CD8-positive, alpha-beta memory T cell (primary cell): ENCODE measurements at regions not wholly inside any gene's neighbourhood (a gene's known extent, or its start where the extent isn't known, plus 50 kb on each side); places are given as distances from the start of the nearest gene placed in this dataset.

Experiments used
- CTCF ChIA-PET: fragments of 350-600 bp; sonication (Branson Sonifier 250); formaldehyde crosslinking; loops from one replicate; lab custom pipeline; 2021; ENCODE audit warnings: antibody characterized with exemption; lab: Charles Lee
- POLR2A ChIA-PET: fragments of 350-600 bp; sonication (Branson Sonifier 250); formaldehyde crosslinking; loops from one replicate; lab custom pipeline; 2021; ENCODE audit warnings: antibody characterized with exemption; lab: Charles Lee
- DNase-seq, 5 donors: peaks; one replicate each; pipeline versions ENCODE4 v3.0.0 to v3.0.0-alpha.2; 2020 to 2022; ENCODE audit warnings: mixed read lengths in 1 of 5
- H3K27ac ChIP-seq: one replicate; pipeline ENCODE4 v1.7.0; 2013; ENCODE audit warnings: low read depth, mild to moderate bottlenecking, low read length, moderate library complexity
- H3K27me3 ChIP-seq: 2 replicates; pipeline ENCODE4 v1.7.0; 2013; ENCODE audit warnings: low read length, mild to moderate bottlenecking; ENCODE audit not compliant: insufficient read depth, poor library complexity, severe bottlenecking
- H3K36me3 ChIP-seq: 2 replicates; pipeline ENCODE4 v1.7.0; 2013; ENCODE audit warnings: mild to moderate bottlenecking, low read length, moderate library complexity; ENCODE audit not compliant: insufficient read depth
- H3K4me1 ChIP-seq: 2 replicates; pipeline ENCODE4 v1.7.0; 2013; ENCODE audit warnings: mild to moderate bottlenecking, low read length, moderate library complexity; ENCODE audit not compliant: insufficient read depth
- H3K4me3 ChIP-seq: 2 replicates; pipeline ENCODE4 v1.7.0; 2013; ENCODE audit warnings: mild to moderate bottlenecking, low read length
- H3K9me3 ChIP-seq: 2 replicates; pipeline ENCODE4 v1.7.0; 2013; ENCODE audit warnings: mild to moderate bottlenecking, low read length
- H3K27ac Mint-ChIP-seq, 8 donors: one replicate each; pipeline ENCODE4 v1.8.0; 2020 to 2021; ENCODE audit warnings: mixed read lengths in 8 of 8, mild to moderate bottlenecking in 6 of 8, inconsistent platforms in 3 of 8, moderate library complexity in 3 of 8
- H3K27me3 Mint-ChIP-seq, 2 donors: one replicate each; pipeline ENCODE4 v1.8.0; 2020 to 2021; ENCODE audit warnings: mixed read lengths in 2 of 2, mild to moderate bottlenecking in 1 of 2, moderate library complexity in 1 of 2
- H3K36me3 Mint-ChIP-seq, 3 donors: one replicate each; pipeline ENCODE4 v1.8.0; 2020 to 2021; ENCODE audit warnings: mixed read lengths in 3 of 3, inconsistent platforms in 1 of 3, mild to moderate bottlenecking in 1 of 3
- H3K4me1 Mint-ChIP-seq, 3 donors: one replicate each; pipeline ENCODE4 v1.8.0; 2020 to 2021; ENCODE audit warnings: mixed read lengths in 3 of 3, inconsistent platforms in 1 of 3, mild to moderate bottlenecking in 1 of 3
- H3K4me3 Mint-ChIP-seq, 7 donors: one replicate each; pipeline ENCODE4 v1.8.0; 2020 to 2021; ENCODE audit warnings: mixed read lengths in 7 of 7, mild to moderate bottlenecking in 6 of 7, moderate library complexity in 4 of 7, inconsistent platforms in 2 of 7
- H3K9me3 Mint-ChIP-seq, 5 donors: one replicate each; pipeline ENCODE4 v1.8.0; 2020 to 2022; ENCODE audit warnings: mixed read lengths in 5 of 5, mild to moderate bottlenecking in 3 of 5, moderate library complexity in 2 of 5, inconsistent platforms in 1 of 5

DNA sequence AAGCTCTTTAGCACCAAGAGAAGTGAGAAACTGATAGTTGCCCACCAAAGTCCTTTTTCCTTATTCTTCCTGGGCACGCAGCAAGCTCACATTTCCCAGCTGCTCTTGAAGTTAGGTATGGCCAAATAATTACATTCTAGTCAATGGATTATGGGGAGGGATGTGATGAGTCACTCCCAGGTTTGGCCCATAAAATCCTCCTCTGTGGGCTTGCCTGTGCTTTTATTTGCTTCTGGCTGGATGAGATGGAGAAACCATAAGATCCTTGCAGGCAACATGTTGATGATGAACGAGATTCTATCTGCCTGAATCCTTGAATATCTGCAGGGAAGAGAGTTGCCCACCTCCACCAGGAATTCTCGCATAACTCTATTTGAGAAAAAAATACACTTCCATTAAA lies 568.3 kb upstream of the SALL1 start:
- Mint-ChIP-seq H3K9me3 (peaks cover 3 to 22% (median 12%) of the 10 kb centered on the region in 5 donors), H3K4me1 (no peaks in the 10 kb centered on the region), H3K27me3 (peaks cover 0 to 1% of the 10 kb centered on the region in 2 donors), H3K27ac (no peak overlapping the region), H3K36me3 (no peaks in the 10 kb centered on the region), H3K4me3 (no peak overlapping the region)
- H3K27me3 ChIP-seq: no peaks in the 10 kb centered on the region
- no peaks in the 10 kb centered on the region for H3K9me3 ChIP-seq
- DNase-seq: no peak
- CTCF ChIA-PET: no interaction called here
- H3K36me3 ChIP-seq: no peaks in the 10 kb centered on the region
- H3K27ac ChIP-seq: no peak overlapping the region
- H3K4me3 ChIP-seq: no peak overlapping the region
- POLR2A ChIA-PET: no interaction called here
- no peaks in the 10 kb centered on the region for H3K4me1 ChIP-seq

DNA sequence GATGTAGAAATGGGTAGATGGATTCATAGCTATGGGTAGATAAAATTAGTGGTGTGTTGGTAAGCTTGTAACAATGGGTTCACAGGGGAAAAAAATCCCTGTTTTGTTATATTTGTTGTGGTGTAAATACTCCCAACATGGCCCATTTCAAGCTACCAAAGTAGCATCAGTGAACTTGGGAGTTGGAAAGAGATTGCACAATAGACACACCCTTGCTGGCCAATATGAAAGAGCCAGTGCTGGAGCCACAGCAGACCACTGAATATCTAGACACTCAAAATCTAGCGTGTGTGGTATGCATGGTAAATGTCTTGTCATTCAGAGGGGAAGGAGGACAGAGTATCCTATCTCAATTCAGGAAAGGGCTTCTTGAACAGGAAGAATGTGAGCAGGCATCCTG lies 565.1 kb upstream of the SALL1 start:
- Histone ChIP-seq H3K4me3 (no peak overlapping the region), H3K36me3 (no peaks in the 10 kb centered on the region), H3K4me1 (no peaks in the 10 kb centered on the region), H3K27me3 (no peaks in the 10 kb centered on the region), H3K9me3 (no peaks in the 10 kb centered on the region), H3K27ac (no peak overlapping the region)
- DNase-seq: no peak
- POLR2A ChIA-PET: no interaction called here
- Mint-ChIP-seq H3K9me3 (peaks cover 3 to 15% (median 11%) of the 10 kb centered on the region in 5 donors), H3K27ac (no peak overlapping the region), H3K4me3 (no peak overlapping the region), H3K4me1 (no peaks in the 10 kb centered on the region), H3K36me3 (no peaks in the 10 kb centered on the region), H3K27me3 (no peaks in the 10 kb centered on the region)
- CTCF ChIA-PET: no interaction called here

DNA sequence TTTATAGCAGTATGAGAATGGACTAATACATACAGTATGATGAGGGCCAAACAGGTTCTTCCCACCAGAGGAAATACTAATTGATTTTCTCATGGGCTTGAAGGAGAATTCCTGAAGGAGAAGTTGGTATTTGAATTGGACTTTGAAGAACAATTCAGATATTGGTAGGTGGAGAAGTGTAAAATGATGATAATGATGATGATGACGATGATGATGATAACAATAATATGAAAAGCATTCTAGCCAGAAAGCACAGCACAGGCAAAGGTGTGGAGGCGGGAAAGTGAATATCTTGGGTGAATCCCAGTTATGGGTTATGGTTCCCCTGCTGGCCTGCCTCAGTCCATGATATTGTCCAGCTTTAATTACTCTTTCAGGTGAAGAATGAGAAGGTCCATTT lies 562.4 kb upstream of the SALL1 start:
- Mint-ChIP-seq H3K27ac (no peak overlapping the region), H3K4me3 (no peak overlapping the region), H3K9me3 (peaks cover 6 to 21% (median 14%) of the 10 kb centered on the region in 5 donors), H3K36me3 (peaks cover 0 to 3% (median 0%) of the 10 kb centered on the region in 3 donors), H3K27me3 (no peaks in the 10 kb centered on the region), H3K4me1 (no peaks in the 10 kb centered on the region)
- Histone ChIP-seq H3K9me3 (no peaks in the 10 kb centered on the region), H3K27me3 (no peaks in the 10 kb centered on the region), H3K4me1 (no peaks in the 10 kb centered on the region), H3K4me3 (no peak overlapping the region), H3K27ac (no peak overlapping the region), H3K36me3 (no peaks in the 10 kb centered on the region)
- POLR2A ChIA-PET: no interaction called here
- CTCF ChIA-PET: no interaction called here
- no peak for DNase-seq

DNA sequence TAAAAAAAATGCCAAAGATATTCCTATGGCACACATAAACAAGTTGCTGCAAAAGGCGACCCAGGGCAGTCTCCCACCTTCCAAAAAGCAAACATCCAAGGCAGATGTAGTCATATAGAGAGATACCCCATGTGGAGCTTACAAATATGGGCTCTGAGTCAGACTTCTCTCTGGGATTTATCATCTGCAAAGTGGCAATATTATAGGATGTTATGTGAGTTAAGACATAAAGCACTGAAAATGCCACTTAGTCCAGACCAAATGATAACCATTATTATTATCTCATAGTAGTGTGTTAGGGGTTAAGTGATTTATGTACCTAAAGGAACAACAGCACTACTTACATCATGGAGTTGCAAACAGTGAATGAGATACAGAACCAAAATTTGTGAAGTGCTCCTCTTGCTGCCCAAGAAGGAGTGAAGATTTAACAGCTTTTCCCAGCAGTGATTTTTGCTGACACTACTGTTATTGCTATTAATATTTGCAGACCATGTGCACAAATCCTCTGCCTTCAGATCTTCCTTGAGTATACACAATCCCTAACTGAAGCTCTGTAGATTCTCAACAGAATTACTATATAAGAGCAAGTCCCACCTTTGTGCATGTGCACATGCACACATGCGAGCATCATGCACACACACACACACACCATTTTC lies 560.0 kb upstream of the SALL1 start:
- no peaks in the 10 kb centered on the region for H3K27me3 Mint-ChIP-seq

DNA sequence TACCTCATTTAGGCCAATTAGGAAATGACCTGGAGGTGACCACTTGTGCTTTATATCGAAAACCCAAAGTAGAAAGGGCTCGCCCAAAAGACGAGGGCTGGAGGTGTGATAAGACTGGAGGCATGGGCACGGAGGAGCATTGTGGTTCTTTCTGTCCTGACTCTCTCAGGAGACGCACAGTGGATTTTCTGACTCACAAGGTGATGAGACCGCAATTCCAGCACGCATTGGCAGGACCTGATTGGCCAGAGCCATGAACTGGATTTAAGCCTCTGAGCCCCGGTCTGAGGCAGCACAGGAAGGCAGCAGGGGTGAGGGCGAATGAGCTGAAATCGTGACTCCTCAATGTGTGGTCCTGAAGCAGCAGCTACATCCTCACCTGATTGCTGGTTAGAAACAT lies 559.1 kb upstream of the SALL1 start:
- no peaks in the 10 kb centered on the region for H3K4me1 Mint-ChIP-seq
- ChIA-PET CTCF (no interaction called here), POLR2A (no interaction called here)
- no peaks in the 10 kb centered on the region for H3K9me3 ChIP-seq
- H3K4me1 ChIP-seq: no peaks in the 10 kb centered on the region
- H3K36me3 Mint-ChIP-seq: peaks cover 0 to 3% (median 0%) of the 10 kb centered on the region in 3 donors
- DNase-seq: no peak
- no peak overlapping the region for H3K4me3 Mint-ChIP-seq
- no peaks in the 10 kb centered on the region for H3K27me3 Mint-ChIP-seq
- no peaks in the 10 kb centered on the region for H3K36me3 ChIP-seq
- H3K27ac Mint-ChIP-seq: no peak overlapping the region
- H3K4me3 ChIP-seq: no peak overlapping the region
- H3K9me3 Mint-ChIP-seq: peaks cover 7 to 22% (median 16%) of the 10 kb centered on the region in 5 donors
- no peak overlapping the region for H3K27ac ChIP-seq
- no peaks in the 10 kb centered on the region for H3K27me3 ChIP-seq

More for the DNA sequence above, 560.0 kb upstream of the SALL1 start:
- no peak overlapping the region for H3K4me3 ChIP-seq
- no peaks in the 10 kb centered on the region for H3K36me3 ChIP-seq
- H3K9me3 ChIP-seq: no peaks in the 10 kb centered on the region
- H3K27me3 ChIP-seq: no peaks in the 10 kb centered on the region
- Mint-ChIP-seq H3K27ac (no peak overlapping the region), H3K36me3 (peaks cover 0 to 3% (median 0%) of the 10 kb centered on the region in 3 donors), H3K4me3 (no peak overlapping the region), H3K4me1 (no peaks in the 10 kb centered on the region), H3K9me3 (peaks cover 7 to 25% (median 16%) of the 10 kb centered on the region in 5 donors)
- H3K27ac ChIP-seq: no peak overlapping the region
- ChIA-PET POLR2A (no interaction called here), CTCF (no interaction called here)
- DNase-seq: no peak
- H3K4me1 ChIP-seq: no peaks in the 10 kb centered on the region

DNA sequence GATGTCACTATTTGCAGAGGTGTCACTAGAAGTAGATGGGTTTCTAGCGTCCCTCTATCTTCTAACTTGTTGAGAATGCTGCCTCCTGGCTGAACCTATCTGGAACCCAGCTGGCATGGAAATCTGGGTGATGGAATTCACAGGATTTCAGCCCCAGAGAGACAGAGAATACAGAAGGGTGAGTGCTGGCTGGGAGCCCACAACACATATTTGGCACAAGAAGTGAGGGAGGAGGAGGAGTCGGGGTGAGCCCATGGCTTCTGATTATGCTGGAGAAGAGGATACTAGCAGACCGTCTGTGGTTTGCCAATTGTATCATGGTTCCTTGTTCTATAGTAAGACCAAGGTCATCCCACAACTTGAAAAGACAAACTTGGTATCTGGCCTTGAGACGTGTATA lies 557.8 kb upstream of the SALL1 start:
- CTCF ChIA-PET: no interaction called here
- Histone ChIP-seq H3K27me3 (no peaks in the 10 kb centered on the region), H3K4me3 (no peak overlapping the region), H3K9me3 (no peaks in the 10 kb centered on the region), H3K4me1 (no peaks in the 10 kb centered on the region), H3K36me3 (no peaks in the 10 kb centered on the region), H3K27ac (no peak overlapping the region)
- H3K27ac Mint-ChIP-seq: no peak overlapping the region
- H3K36me3 Mint-ChIP-seq: peaks cover 0 to 3% (median 0%) of the 10 kb centered on the region in 3 donors
- POLR2A ChIA-PET: no interaction called here
- no peak overlapping the region for H3K4me3 Mint-ChIP-seq
- H3K9me3 Mint-ChIP-seq: peaks cover 14 to 31% (median 18%) of the 10 kb centered on the region in 5 donors
- no peak for DNase-seq
- peaks cover 0 to 2% of the 10 kb centered on the region in 2 donors for H3K27me3 Mint-ChIP-seq
- H3K4me1 Mint-ChIP-seq: no peaks in the 10 kb centered on the region

DNA sequence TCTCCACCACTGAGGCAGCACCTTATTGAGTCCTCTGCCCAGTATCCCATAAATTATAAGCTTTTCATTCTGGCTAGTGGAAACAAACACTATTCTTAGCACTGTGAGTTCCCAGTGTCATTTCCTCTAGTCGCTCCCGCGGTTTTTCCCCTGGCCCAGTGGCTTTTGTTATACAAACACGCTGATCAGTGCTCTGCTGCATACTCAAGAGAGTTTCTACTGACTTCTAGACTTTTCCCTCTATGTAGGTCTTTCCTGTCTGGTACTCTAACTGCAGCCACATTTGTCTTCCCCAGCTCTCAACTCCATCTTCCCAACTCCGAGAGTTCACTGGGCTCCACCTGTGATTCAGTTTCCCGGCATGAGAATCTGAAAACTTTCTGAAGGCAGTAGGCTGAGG lies 556.6 kb upstream of the SALL1 start:
- no peak overlapping the region for H3K27ac ChIP-seq
- no peak overlapping the region for H3K27ac Mint-ChIP-seq
- H3K4me1 Mint-ChIP-seq: no peaks in the 10 kb centered on the region
- no peak for DNase-seq
- peaks cover 0 to 3% (median 0%) of the 10 kb centered on the region in 3 donors for H3K36me3 Mint-ChIP-seq
- no peaks in the 10 kb centered on the region for H3K9me3 ChIP-seq
- H3K4me3 ChIP-seq: no peak overlapping the region
- peaks cover 0 to 2% of the 10 kb centered on the region in 2 donors for H3K27me3 Mint-ChIP-seq
- H3K9me3 Mint-ChIP-seq: peaks cover 16 to 34% (median 18%) of the 10 kb centered on the region in 5 donors
- ChIA-PET POLR2A (no interaction called here), CTCF (no interaction called here)
- no peaks in the 10 kb centered on the region for H3K4me1 ChIP-seq
- no peaks in the 10 kb centered on the region for H3K27me3 ChIP-seq
- H3K36me3 ChIP-seq: no peaks in the 10 kb centered on the region
- no peak overlapping the region for H3K4me3 Mint-ChIP-seq

DNA sequence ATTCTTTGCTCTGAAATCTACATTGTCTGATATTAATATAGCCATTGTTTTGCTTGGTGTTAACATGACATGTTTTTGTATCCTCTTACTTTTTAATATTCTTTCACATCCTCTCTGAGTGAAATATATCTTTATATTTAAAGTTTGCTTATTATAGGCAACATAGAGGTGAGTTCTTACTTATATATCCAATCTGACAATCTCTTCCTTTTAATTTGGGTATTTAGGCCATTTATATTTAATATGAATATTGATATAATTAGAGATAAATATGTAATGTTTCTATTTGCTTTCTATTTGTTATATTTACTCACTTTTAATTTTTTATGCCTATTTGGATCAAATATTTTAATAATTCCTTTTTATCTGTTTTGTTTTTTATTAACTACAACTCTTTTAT lies 554.1 kb upstream of the SALL1 start:
- Histone ChIP-seq H3K4me3 (no peak overlapping the region), H3K27me3 (no peaks in the 10 kb centered on the region), H3K9me3 (no peaks in the 10 kb centered on the region), H3K4me1 (no peaks in the 10 kb centered on the region), H3K36me3 (no peaks in the 10 kb centered on the region), H3K27ac (no peak overlapping the region)
- no peaks in the 10 kb centered on the region for H3K4me1 Mint-ChIP-seq
- no peak overlapping the region for H3K27ac Mint-ChIP-seq
- ChIA-PET POLR2A (no interaction called here), CTCF (no interaction called here)
- peaks cover 0 to 2% of the 10 kb centered on the region in 2 donors for H3K27me3 Mint-ChIP-seq
- H3K4me3 Mint-ChIP-seq: no peak overlapping the region
- peaks cover 12 to 43% (median 18%) of the 10 kb centered on the region in 5 donors for H3K9me3 Mint-ChIP-seq
- H3K36me3 Mint-ChIP-seq: peaks cover 0 to 3% (median 0%) of the 10 kb centered on the region in 3 donors
- no peak for DNase-seq
